MM.1S (cell line): ENCODE measurements at regions not wholly inside any gene's neighbourhood (a gene's known extent, or its start where the extent isn't known, plus 50 kb on each side); places are given as distances from the start of the nearest gene placed in this dataset.

Experiments
- DNase-seq: peaks from one replicate; pipeline ENCODE4 v3.0.0-alpha.2; 2015
- H2AFZ ChIP-seq: fragments of 300-600 bp; sonication (generic); 2 replicates; pipeline ENCODE4 v1.6.0; 2016; ENCODE audit warnings: antibody characterized with exemption, low read length
- H3F3A ChIP-seq: fragments of 300-600 bp; sonication (generic); 2 replicates; pipeline ENCODE4 v1.6.1; 2016; ENCODE audit warnings: mild to moderate bottlenecking, antibody characterized with exemption, low read length, moderate library complexity, mixed read lengths; ENCODE audit not compliant: insufficient read depth
- H3K27ac ChIP-seq: fragments of 300-600 bp; sonication (generic); 2 replicates; pipeline ENCODE4 v1.5.1; 2016; ENCODE audit warnings: mild to moderate bottlenecking, low read length
- H3K27me3 ChIP-seq: fragments of 300-600 bp; sonication (generic); replicated peaks from 2 replicates; pipeline ENCODE4 v1.6.0; 2016; ENCODE audit warnings: low read length; ENCODE audit not compliant: insufficient read depth
- H3K36me3 ChIP-seq: fragments of 300-600 bp; sonication (generic); replicated peaks from 2 replicates; pipeline ENCODE4 v1.6.1; 2016; ENCODE audit warnings: mild to moderate bottlenecking, low read length, mixed read lengths; ENCODE audit not compliant: insufficient read depth
- H3K4me1 ChIP-seq: fragments of 300-600 bp; sonication (generic); 2 replicates; pipeline ENCODE4 v1.6.1; 2016; ENCODE audit warnings: low read length, mixed read lengths
- H3K4me2 ChIP-seq: fragments of 300-600 bp; sonication (generic); 2 replicates; pipeline ENCODE4 v1.6.0; 2016; ENCODE audit warnings: low read depth, low read length
- H3K4me3 ChIP-seq: fragments of 300-600 bp; sonication (generic); 2 replicates; pipeline ENCODE4 v1.5.1; 2016; ENCODE audit warnings: low read length, mixed read lengths
- H3K79me2 ChIP-seq: fragments of 300-600 bp; sonication (generic); 2 replicates; pipeline ENCODE4 v1.6.1; 2016; ENCODE audit warnings: mixed run types, low read length, mixed read lengths
- H3K9ac ChIP-seq: fragments of 300-600 bp; sonication (generic); 2 replicates; pipeline ENCODE4 v1.6.1; 2016; ENCODE audit warnings: low read length, mixed read lengths
- H3K9me2 ChIP-seq: fragments of 300-600 bp; sonication (generic); replicated peaks from 2 replicates; pipeline ENCODE4 v1.6.1; 2016; ENCODE audit warnings: mild to moderate bottlenecking, low read length, mixed read lengths; ENCODE audit not compliant: insufficient read depth
- H3K9me3 ChIP-seq: fragments of 300-600 bp; sonication (generic); replicated peaks from 2 replicates; pipeline ENCODE4 v1.6.1; 2016; ENCODE audit warnings: mild to moderate bottlenecking, low read length, mixed read lengths; ENCODE audit not compliant: insufficient read depth
- H4K20me1 ChIP-seq: fragments of 300-600 bp; sonication (generic); 2 replicates; pipeline ENCODE4 v1.6.1; 2016; ENCODE audit warnings: mild to moderate bottlenecking, low read length, moderate library complexity, mixed read lengths; ENCODE audit not compliant: insufficient read depth
- CTCF ChIP-seq: fragments of 300-600 bp; sonication (generic); IDR thresholded peaks from 2 replicates; pipeline ENCODE4 v1.5.1; 2016; ENCODE audit warnings: antibody characterized with exemption, low read length, mixed read lengths
- EZH2 ChIP-seq: fragments of 300-600 bp; sonication (generic); optimal IDR thresholded peaks from 2 replicates; pipeline ENCODE3; 2017; ENCODE audit warnings: low read depth, mild to moderate bottlenecking, antibody characterized with exemption, low read length, mixed read lengths
- EZH2phosphoT487 ChIP-seq: fragments of 300-600 bp; sonication (generic); IDR thresholded peaks from 2 replicates; pipeline ENCODE4 v1.6.1; 2018; ENCODE audit warnings: antibody characterized with exemption, low read length

GRCh38 chr6:48630511-48630910 lies 519.5 kb upstream of the PTCHD4 start:
- TF ChIP-seq EZH2phosphoT487 (no peak), EZH2 (no peak), CTCF (no peak)
- no peaks in the 10 kb centered on the region for H3K36me3 ChIP-seq
- H3K79me2 ChIP-seq: no peaks in the 10 kb centered on the region
- no peaks in the 10 kb centered on the region for H3F3A ChIP-seq
- no peaks in the 10 kb centered on the region for H3K9me3 ChIP-seq
- H2AFZ ChIP-seq: no peak overlapping the region
- H3K9ac ChIP-seq: no peak overlapping the region
- no peak overlapping the region for H3K4me2 ChIP-seq
- H3K9me2 ChIP-seq: no peaks in the 10 kb centered on the region
- H3K4me3 ChIP-seq: no peak overlapping the region
- no peak for DNase-seq
- no peak overlapping the region for H3K27ac ChIP-seq
- no peaks in the 10 kb centered on the region for H4K20me1 ChIP-seq
- no peaks in the 10 kb centered on the region for H3K4me1 ChIP-seq
- no peaks in the 10 kb centered on the region for H3K27me3 ChIP-seq

DNA sequence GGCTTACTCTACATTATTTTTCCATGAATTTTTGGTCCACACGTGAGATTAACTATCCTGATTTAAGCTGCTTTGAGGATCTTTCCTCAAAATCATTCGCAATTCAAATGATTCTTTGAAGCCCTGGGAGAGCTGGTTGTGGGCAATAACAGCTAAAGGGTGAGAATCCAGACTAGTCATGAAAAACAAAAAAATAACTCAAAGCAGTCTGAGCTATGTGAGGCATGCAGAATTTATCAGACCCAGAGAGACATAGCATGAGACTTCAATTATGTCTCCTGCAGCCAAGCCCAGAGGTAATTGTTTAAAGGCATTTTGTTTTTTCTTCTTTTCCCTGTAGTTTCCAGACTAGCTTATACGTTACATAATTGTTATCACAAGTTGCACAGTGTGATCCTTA lies 517.3 kb upstream of the PTCHD4 start:
- TF ChIP-seq CTCF: no peak
- TF ChIP-seq EZH2: no peak
- no peak for TF ChIP-seq EZH2phosphoT487
- Histone ChIP-seq H2AFZ (no peak overlapping the region), H3F3A (no peaks in the 10 kb centered on the region), H3K4me3 (no peak overlapping the region), H3K9me3 (no peaks in the 10 kb centered on the region), H3K4me1 (no peaks in the 10 kb centered on the region), H3K36me3 (no peaks in the 10 kb centered on the region), H3K4me2 (no peak overlapping the region), H3K79me2 (no peaks in the 10 kb centered on the region), H3K27ac (no peak overlapping the region), H4K20me1 (no peaks in the 10 kb centered on the region), H3K9ac (no peak overlapping the region), H3K9me2 (no peaks in the 10 kb centered on the region), H3K27me3 (no peaks in the 10 kb centered on the region)
- DNase-seq: no peak

GRCh38 chr6:48626421-48626820 lies 515.4 kb upstream of the PTCHD4 start:
- no peak overlapping the region for H3K4me3 ChIP-seq
- no peaks in the 10 kb centered on the region for H3K79me2 ChIP-seq
- no peak overlapping the region for H3K9ac ChIP-seq
- H3K9me3 ChIP-seq: no peaks in the 10 kb centered on the region
- H2AFZ ChIP-seq: no peak overlapping the region
- H3K27me3 ChIP-seq: no peaks in the 10 kb centered on the region
- no peaks in the 10 kb centered on the region for H3K36me3 ChIP-seq
- no peak for DNase-seq
- H3F3A ChIP-seq: no peaks in the 10 kb centered on the region
- no peak overlapping the region for H3K27ac ChIP-seq
- H3K9me2 ChIP-seq: no peaks in the 10 kb centered on the region
- H4K20me1 ChIP-seq: no peaks in the 10 kb centered on the region
- no peaks in the 10 kb centered on the region for H3K4me1 ChIP-seq
- no peak overlapping the region for H3K4me2 ChIP-seq
- TF ChIP-seq CTCF: no peak

DNA sequence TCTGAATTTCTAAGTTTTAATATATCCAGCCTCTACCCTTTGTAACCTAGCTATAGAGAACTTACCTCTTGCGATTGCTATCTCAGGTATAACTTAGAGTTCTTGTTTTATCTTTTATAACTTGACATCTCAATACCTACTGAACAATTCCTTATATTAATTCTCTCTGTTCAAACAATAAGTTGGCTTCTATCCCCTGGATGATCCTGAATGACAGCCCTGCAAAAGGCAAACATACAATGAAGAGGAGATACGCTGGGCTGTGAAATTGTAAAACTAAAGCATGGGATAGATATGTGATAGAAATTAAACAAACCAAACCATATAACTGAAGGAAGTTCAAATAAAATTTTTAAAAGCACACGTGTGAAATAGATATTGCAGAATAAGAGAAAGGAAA lies 513.6 kb upstream of the PTCHD4 start:
- Histone ChIP-seq H3K27ac (no peak overlapping the region), H4K20me1 (no peaks in the 10 kb centered on the region), H3K4me3 (no peak overlapping the region), H3K9ac (no peak overlapping the region), H3K36me3 (no peaks in the 10 kb centered on the region), H3K4me2 (no peak overlapping the region), H3F3A (no peaks in the 10 kb centered on the region), H2AFZ (no peak overlapping the region), H3K27me3 (no peaks in the 10 kb centered on the region), H3K4me1 (no peaks in the 10 kb centered on the region), H3K79me2 (no peaks in the 10 kb centered on the region), H3K9me3 (no peaks in the 10 kb centered on the region), H3K9me2 (no peaks in the 10 kb centered on the region)
- no peak for DNase-seq
- TF ChIP-seq CTCF: no peak
- no peak for TF ChIP-seq EZH2
- no peak for TF ChIP-seq EZH2phosphoT487
